ENCODE measurements at regions not wholly inside any gene's neighbourhood (a gene's known extent, or its start where the extent isn't known, plus 50 kb on each side); places are given as distances from the start of the nearest gene placed in this dataset.

GRCh38 chr9:108443019-108443633 lies 412.7 kb downstream of the ACTL7B start (continued):
- TF ChIP-seq, protein P1, sequence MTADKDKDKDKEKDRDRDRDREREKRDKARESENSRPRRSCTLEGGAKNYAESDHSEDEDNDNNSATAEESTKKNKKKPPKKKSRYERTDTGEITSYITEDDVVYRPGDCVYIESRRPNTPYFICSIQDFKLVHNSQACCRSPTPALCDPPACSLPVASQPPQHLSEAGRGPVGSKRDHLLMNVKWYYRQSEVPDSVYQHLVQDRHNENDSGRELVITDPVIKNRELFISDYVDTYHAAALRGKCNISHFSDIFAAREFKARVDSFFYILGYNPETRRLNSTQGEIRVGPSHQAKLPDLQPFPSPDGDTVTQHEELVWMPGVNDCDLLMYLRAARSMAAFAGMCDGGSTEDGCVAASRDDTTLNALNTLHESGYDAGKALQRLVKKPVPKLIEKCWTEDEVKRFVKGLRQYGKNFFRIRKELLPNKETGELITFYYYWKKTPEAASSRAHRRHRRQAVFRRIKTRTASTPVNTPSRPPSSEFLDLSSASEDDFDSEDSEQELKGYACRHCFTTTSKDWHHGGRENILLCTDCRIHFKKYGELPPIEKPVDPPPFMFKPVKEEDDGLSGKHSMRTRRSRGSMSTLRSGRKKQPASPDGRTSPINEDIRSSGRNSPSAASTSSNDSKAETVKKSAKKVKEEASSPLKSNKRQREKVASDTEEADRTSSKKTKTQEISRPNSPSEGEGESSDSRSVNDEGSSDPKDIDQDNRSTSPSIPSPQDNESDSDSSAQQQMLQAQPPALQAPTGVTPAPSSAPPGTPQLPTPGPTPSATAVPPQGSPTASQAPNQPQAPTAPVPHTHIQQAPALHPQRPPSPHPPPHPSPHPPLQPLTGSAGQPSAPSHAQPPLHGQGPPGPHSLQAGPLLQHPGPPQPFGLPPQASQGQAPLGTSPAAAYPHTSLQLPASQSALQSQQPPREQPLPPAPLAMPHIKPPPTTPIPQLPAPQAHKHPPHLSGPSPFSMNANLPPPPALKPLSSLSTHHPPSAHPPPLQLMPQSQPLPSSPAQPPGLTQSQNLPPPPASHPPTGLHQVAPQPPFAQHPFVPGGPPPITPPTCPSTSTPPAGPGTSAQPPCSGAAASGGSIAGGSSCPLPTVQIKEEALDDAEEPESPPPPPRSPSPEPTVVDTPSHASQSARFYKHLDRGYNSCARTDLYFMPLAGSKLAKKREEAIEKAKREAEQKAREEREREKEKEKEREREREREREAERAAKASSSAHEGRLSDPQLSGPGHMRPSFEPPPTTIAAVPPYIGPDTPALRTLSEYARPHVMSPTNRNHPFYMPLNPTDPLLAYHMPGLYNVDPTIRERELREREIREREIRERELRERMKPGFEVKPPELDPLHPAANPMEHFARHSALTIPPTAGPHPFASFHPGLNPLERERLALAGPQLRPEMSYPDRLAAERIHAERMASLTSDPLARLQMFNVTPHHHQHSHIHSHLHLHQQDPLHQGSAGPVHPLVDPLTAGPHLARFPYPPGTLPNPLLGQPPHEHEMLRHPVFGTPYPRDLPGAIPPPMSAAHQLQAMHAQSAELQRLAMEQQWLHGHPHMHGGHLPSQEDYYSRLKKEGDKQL (CRISPR knock-in tag; IDR thresholded peaks at IDR 0.05; ENCODE audit: low read depth): no peak
- TF ChIP-seq TCF7 (IDR thresholded peaks at IDR 0.05; ENCODE audit: low read depth) (peak; percentile 76), TCF12 (IDR thresholded peaks at IDR 0.05) (no peak), TCF12 (CRISPR knock-in tag; IDR thresholded peaks at IDR 0.05) (no peak), ETV6 (CRISPR knock-in tag; conservative IDR thresholded peaks at IDR 0.05) (no peak), ZNF256 (CRISPR knock-in tag; conservative IDR thresholded peaks at IDR 0.05) (no peak), ZNF225 (CRISPR knock-in tag; IDR thresholded peaks at IDR 0.05) (no peak), ZNF276 (CRISPR knock-in tag; IDR thresholded peaks at IDR 0.05; ENCODE audit: low read depth) (no peak), TEAD3 (CRISPR knock-in tag; optimal IDR thresholded peaks at IDR 0.05; ENCODE audit: borderline replicate concordance) (no peak), ZNF513 (CRISPR knock-in tag; conservative IDR thresholded peaks at IDR 0.05) (no peak), ZSCAN21 (CRISPR knock-in tag; IDR thresholded peaks at IDR 0.05; ENCODE audit: borderline replicate concordance) (no peak), TRAFD1 (CRISPR knock-in tag; IDR thresholded peaks at IDR 0.05; ENCODE audit: borderline replicate concordance) (no peak), IRX3 (CRISPR knock-in tag; IDR thresholded peaks at IDR 0.05; ENCODE audit: borderline replicate concordance, low read depth) (no peak)
- TF ChIP-seq, protein P2, sequence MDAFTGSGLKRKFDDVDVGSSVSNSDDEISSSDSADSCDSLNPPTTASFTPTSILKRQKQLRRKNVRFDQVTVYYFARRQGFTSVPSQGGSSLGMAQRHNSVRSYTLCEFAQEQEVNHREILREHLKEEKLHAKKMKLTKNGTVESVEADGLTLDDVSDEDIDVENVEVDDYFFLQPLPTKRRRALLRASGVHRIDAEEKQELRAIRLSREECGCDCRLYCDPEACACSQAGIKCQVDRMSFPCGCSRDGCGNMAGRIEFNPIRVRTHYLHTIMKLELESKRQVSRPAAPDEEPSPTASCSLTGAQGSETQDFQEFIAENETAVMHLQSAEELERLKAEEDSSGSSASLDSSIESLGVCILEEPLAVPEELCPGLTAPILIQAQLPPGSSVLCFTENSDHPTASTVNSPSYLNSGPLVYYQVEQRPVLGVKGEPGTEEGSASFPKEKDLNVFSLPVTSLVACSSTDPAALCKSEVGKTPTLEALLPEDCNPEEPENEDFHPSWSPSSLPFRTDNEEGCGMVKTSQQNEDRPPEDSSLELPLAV (CRISPR knock-in tag; conservative IDR thresholded peaks at IDR 0.05; ENCODE audit: low read depth): no peak
- TF ChIP-seq, protein P3, sequence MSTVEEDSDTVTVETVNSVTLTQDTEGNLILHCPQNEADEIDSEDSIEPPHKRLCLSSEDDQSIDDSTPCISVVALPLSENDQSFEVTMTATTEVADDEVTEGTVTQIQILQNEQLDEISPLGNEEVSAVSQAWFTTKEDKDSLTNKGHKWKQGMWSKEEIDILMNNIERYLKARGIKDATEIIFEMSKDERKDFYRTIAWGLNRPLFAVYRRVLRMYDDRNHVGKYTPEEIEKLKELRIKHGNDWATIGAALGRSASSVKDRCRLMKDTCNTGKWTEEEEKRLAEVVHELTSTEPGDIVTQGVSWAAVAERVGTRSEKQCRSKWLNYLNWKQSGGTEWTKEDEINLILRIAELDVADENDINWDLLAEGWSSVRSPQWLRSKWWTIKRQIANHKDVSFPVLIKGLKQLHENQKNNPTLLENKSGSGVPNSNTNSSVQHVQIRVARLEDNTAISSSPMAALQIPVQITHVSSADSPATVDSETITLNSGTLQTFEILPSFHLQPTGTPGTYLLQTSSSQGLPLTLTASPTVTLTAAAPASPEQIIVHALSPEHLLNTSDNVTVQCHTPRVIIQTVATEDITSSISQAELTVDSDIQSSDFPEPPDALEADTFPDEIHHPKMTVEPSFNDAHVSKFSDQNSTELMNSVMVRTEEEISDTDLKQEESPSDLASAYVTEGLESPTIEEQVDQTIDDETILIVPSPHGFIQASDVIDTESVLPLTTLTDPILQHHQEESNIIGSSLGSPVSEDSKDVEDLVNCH (CRISPR knock-in tag; IDR thresholded peaks at IDR 0.05): no peak

Data from HepG2 (cell line).